ENCODE measurements at regions not wholly inside any gene's neighbourhood (a gene's known extent, or its start where the extent isn't known, plus 50 kb on each side); places are given as distances from the start of the nearest gene placed in this dataset.

- no peak for DNase-seq
Measured at GRCh38 chr11:97814325-97814959, 1206.3 kb upstream of the CNTN5 start.

- DNase-seq, result no peak
Measured at GRCh38 chr11:97815667-97816066, 1205.1 kb upstream of the CNTN5 start.

GRCh38 chr11:97832451-97832850, 1188.3 kb upstream of the CNTN5 start:
- no peak for DNase-seq

GRCh38 chr11:97833412-97833811, 1187.3 kb upstream of the CNTN5 start:
- DNase-seq, result no peak

GRCh38 chr11:97844016-97844415, 1176.7 kb upstream of the CNTN5 start:
- DNase-seq, result no peak

GRCh38 chr11:97847730-97848129, 1173.0 kb upstream of the CNTN5 start:
- no peak for DNase-seq

- DNase-seq, result no peak
Measured at GRCh38 chr11:97850701-97851100, 1170.0 kb upstream of the CNTN5 start.

GRCh38 chr11:97854357-97854756, 1166.4 kb upstream of the CNTN5 start:
- no peak for DNase-seq

- DNase-seq, result no peak
Measured at GRCh38 chr11:97854877-97855276, 1165.9 kb upstream of the CNTN5 start.

- DNase-seq, result peak; percentile 6 to 25
Measured at GRCh38 chr11:97856666-97857065, 1164.1 kb upstream of the CNTN5 start.

- no peak for DNase-seq
Measured at GRCh38 chr11:97860237-97860636, 1160.5 kb upstream of the CNTN5 start.

GRCh38 chr11:97862021-97862420, 1158.7 kb upstream of the CNTN5 start:
- no peak for DNase-seq

- DNase-seq, result no peak
Measured at GRCh38 chr11:97865424-97866012, 1155.2 kb upstream of the CNTN5 start.

GRCh38 chr11:97871816-97872215, 1148.9 kb upstream of the CNTN5 start:
- no peak for DNase-seq

- DNase-seq, result no peak
Measured at GRCh38 chr11:97880209-97880608, 1140.5 kb upstream of the CNTN5 start.

- no peak for DNase-seq
Measured at GRCh38 chr11:97883086-97883485, 1137.7 kb upstream of the CNTN5 start.

- DNase-seq, result no peak
Measured at GRCh38 chr11:97888641-97889040, 1132.1 kb upstream of the CNTN5 start.

GRCh38 chr11:97890466-97890865, 1130.3 kb upstream of the CNTN5 start:
- no peak for DNase-seq

GRCh38 chr11:97893612-97894011, 1127.1 kb upstream of the CNTN5 start:
- peak in 1 of 2 experiments; percentile 2 for DNase-seq

GRCh38 chr11:97894978-97895377, 1125.8 kb upstream of the CNTN5 start:
- DNase-seq, result no peak

GRCh38 chr11:97895572-97895971, 1125.2 kb upstream of the CNTN5 start:
- DNase-seq, result no peak

- no peak for DNase-seq
Measured at GRCh38 chr11:97902828-97903227, 1117.9 kb upstream of the CNTN5 start.

GRCh38 chr11:97905101-97905500, 1115.6 kb upstream of the CNTN5 start:
- DNase-seq, result no peak

- no peak for DNase-seq
Measured at GRCh38 chr11:97905671-97906070, 1115.1 kb upstream of the CNTN5 start.

GRCh38 chr11:97908354-97908753, 1112.4 kb upstream of the CNTN5 start:
- DNase-seq, result no peak
